ENCODE measurements at regions not wholly inside any gene's neighbourhood (a gene's known extent, or its start where the extent isn't known, plus 50 kb on each side); places are given as distances from the start of the nearest gene placed in this dataset.

- no peak for TF ChIP-seq CTCF (IDR thresholded peaks at IDR 0.05)
- no peak for TF ChIP-seq EZH2phosphoT487 (IDR thresholded peaks at IDR 0.05)
Observed at GRCh38 chr4:136748165-136748564, 784.1 kb downstream of the PCDH18 start.
